T-helper 2 cell treated with Interferon-gamma antibody and Interleukin-4, amounts not matched to agents 5 μg/mL and 100 μg/mL, for 36 hours (primary cell): ENCODE measurements at regions not wholly inside any gene's neighbourhood (a gene's known extent, or its start where the extent isn't known, plus 50 kb on each side); places are given as distances from the start of the nearest gene placed in this dataset.

Source experiments
- DNase-seq: peaks from one replicate; pipeline ENCODE4 v3.0.0; 2021; ENCODE audit warnings: low spot score
- H3K27ac Mint-ChIP-seq: one replicate; pipeline ENCODE4 v1.8.0; 2021; ENCODE audit warnings: mild to moderate bottlenecking, mixed read lengths
- H3K27me3 Mint-ChIP-seq: one replicate; pipeline ENCODE4 v1.8.0; 2021; ENCODE audit warnings: low read depth, mixed read lengths
- H3K36me3 Mint-ChIP-seq: one replicate; pipeline ENCODE4 v1.8.0; 2021; ENCODE audit warnings: low read depth, mixed read lengths
- H3K4me1 Mint-ChIP-seq: one replicate; pipeline ENCODE4 v1.8.0; 2021; ENCODE audit warnings: low read depth, mixed read lengths
- H3K4me3 Mint-ChIP-seq: one replicate; pipeline ENCODE4 v1.8.0; 2022; ENCODE audit warnings: mild to moderate bottlenecking, moderate library complexity, mixed read lengths
- H3K9me3 Mint-ChIP-seq: one replicate; pipeline ENCODE4 v1.8.0; 2021; ENCODE audit warnings: mixed read lengths

DNA sequence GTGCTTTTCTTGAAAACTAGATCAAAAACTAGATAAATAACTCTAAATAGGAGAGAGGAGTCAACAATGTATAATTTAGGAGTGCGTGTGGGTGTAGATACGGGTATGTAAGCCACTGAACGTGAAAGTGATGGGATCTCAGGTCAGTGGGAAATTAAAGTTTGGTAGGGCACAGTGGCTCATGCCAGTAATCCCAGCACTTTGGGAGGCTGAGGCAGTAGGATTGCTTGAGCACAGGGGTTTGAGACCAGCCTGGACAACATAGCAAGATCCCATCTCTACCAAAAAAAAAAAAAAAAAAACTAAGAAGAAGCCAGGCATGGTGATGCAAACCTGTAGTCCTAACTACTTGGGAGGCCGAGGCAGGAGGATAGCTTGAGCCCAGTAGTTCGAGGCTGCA, 247.1 kb downstream of the ANAPC1 start:
- peaks cover 26% of the 10 kb centered on the region for H3K9me3 Mint-ChIP-seq
- H3K4me1 Mint-ChIP-seq = peaks cover 28% of the 10 kb centered on the region
- no peak overlapping the region for H3K27ac Mint-ChIP-seq
- H3K4me3 Mint-ChIP-seq = no peak overlapping the region
- no peak for DNase-seq
- H3K36me3 Mint-ChIP-seq = peaks cover 9% of the 10 kb centered on the region
- H3K27me3 Mint-ChIP-seq = peaks cover 47% of the 10 kb centered on the region

DNA sequence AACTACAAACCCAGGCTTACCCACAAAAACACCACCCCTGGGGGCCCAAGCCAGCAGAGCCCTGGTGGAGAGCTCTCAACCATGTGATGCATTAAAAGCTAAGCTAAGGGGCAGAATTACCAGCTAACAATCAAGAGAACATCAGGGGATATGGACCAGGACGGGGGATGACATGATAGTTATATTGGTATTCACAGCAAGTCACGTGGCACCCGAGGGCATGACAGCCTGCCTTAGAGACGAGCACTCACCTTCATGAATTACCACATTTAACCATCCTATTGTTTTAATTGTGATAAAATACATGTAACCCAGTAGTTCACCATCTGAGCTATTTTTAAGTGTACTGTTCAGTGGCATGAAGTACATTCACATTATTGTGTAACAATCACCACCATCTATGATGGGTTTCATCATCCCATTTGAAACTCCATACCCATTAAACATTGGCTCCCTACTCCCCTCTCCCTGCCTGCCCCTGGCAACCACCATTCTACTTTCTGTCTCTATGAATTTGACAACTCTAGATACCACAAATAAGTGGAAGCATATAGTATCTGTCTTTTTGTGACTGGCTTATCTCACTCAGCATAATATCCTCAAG, 245.6 kb downstream of the ANAPC1 start:
- DNase-seq = no peak
- peaks cover 26% of the 10 kb centered on the region for H3K9me3 Mint-ChIP-seq
- H3K4me1 Mint-ChIP-seq = peaks cover 17% of the 10 kb centered on the region
- H3K36me3 Mint-ChIP-seq = peaks cover 9% of the 10 kb centered on the region
- H3K4me3 Mint-ChIP-seq = no peak overlapping the region
- H3K27me3 Mint-ChIP-seq = peaks cover 47% of the 10 kb centered on the region
- H3K27ac Mint-ChIP-seq = no peak overlapping the region

DNA sequence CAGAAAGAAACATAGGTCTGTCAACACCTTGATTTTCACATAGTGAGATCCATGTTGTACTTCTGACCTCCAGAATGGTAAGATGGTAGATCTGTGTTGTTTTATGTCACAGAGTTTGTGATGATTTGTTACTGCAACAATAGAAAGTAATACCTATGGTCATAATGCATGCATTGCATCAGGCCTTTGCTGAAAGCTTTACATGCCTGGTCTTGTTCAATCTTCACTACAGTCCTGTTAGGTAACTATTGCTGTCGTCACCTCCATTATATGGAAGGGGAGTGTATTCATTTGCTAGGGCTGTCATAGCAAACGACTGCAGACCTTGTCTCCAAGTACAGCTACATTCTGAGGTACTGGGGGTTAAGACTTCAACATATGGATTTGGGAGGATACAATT, 243.5 kb downstream of the ANAPC1 start:
- H3K4me1 Mint-ChIP-seq = peaks cover 8% of the 10 kb centered on the region
- H3K4me3 Mint-ChIP-seq = no peak overlapping the region
- peaks cover 50% of the 10 kb centered on the region for H3K27me3 Mint-ChIP-seq
- H3K36me3 Mint-ChIP-seq = peaks cover 4% of the 10 kb centered on the region
- H3K27ac Mint-ChIP-seq = no peak overlapping the region
- no peak for DNase-seq
- peaks cover 26% of the 10 kb centered on the region for H3K9me3 Mint-ChIP-seq

DNA sequence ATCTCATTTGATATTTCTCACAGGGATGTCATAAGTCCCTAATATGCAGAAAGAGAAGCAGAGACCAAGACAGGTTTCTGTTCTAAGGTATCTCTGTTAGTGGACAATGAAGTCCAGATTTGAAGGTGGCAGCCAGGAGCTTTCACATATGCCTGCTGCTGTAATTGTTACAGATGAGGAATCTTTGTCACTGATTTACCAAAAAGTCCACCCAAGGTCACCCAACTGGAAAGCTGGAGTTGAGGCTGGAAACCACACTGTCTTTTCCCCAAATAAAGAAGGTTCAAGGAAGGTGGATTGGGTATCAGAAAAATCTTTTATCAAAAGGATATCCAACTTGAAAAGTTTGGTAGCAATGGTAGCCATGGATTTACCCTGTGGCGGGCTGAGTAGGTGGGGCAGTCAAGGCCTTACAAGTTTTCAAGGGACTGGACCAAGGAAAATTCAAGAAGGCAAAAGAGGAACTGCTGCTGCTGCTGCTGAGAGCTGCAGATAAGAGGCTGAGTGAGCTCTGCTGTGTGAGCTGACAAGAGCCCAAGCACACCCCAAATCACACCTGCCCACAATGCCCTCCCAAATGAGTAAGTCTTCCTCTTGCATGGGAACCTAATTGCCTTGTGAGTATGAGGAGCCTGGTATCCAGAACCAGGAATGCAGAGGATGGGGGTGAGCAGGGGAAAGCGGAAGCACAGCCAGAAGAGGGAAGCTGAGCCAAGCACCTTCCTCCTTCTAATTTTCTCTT, 241.2 kb downstream of the ANAPC1 start:
- H3K36me3 Mint-ChIP-seq = peaks cover 3% of the 10 kb centered on the region
- no peak overlapping the region for H3K4me3 Mint-ChIP-seq
- peaks cover 5% of the 10 kb centered on the region for H3K4me1 Mint-ChIP-seq
- no peak for DNase-seq
- peaks cover 49% of the 10 kb centered on the region for H3K27me3 Mint-ChIP-seq
- H3K9me3 Mint-ChIP-seq = peaks cover 24% of the 10 kb centered on the region
- H3K27ac Mint-ChIP-seq = no peak overlapping the region

DNA sequence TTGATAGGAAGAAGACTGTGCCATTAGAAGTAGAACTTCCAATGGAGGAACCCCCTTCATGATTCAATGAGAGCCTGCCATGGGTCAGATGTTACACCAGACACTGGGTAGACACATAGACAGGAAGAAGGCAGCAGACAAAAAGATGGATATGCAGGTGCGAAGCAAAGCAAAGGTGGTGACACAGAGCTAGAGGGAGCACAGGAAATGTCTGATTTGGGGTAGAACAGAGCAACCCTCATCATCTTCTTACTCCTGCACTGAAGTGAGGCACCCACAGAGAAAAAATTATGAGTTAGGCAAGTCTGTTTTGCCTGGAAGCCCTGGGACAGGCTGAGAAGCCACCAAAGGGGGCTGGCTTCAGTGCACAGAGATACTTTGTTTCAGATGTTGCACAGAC, 240.2 kb downstream of the ANAPC1 start:
- Mint-ChIP-seq H3K36me3 (peaks cover 1% of the 10 kb centered on the region), H3K4me1 (peaks cover 5% of the 10 kb centered on the region), H3K27me3 (peaks cover 46% of the 10 kb centered on the region), H3K27ac (no peak overlapping the region), H3K4me3 (no peak overlapping the region), H3K9me3 (peaks cover 19% of the 10 kb centered on the region)
- no peak for DNase-seq

DNA sequence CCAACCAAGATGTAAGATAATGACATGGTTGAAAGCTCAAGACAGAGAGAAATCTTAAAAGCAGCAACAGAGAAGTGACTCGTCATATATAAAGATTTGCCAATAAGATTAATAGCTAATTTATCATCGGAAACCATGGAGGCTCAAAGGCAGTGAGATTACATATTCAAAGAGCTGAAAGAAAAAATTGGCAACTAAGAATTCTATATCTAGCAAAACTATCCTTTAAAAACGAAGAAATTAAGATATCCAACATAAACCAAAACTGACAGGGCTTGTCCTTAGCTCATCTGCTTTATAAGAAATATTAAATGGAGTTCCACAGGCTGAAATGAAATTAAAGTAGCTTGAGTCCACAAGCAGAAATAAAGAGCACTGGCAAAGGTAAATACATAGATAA, 236.6 kb downstream of the ANAPC1 start:
- Mint-ChIP-seq H3K27ac (no peak overlapping the region), H3K36me3 (peaks cover 1% of the 10 kb centered on the region), H3K27me3 (peaks cover 45% of the 10 kb centered on the region), H3K9me3 (peaks cover 14% of the 10 kb centered on the region), H3K4me1 (peaks cover 2% of the 10 kb centered on the region), H3K4me3 (no peak overlapping the region)
- DNase-seq = no peak

DNA sequence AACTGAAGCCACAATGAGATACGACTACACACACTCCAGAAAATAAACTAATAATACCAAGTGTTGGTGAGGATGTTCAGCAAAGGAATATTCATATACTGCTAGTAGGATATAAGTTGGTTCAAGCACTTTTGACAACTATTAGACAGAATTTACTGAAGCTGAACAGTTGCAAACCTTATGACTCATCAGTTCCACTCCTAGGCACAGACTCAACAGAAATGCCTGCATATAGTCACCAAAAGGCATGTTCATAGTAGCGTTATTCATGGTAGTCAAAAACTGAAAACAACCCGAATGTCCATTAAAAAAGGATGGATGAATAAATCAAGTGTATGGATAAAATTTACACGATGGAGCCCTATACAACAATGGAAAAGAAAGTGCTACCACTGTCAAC, 232.0 kb downstream of the ANAPC1 start:
- no peak for DNase-seq
- Mint-ChIP-seq H3K27ac (no peak overlapping the region), H3K4me3 (no peak overlapping the region), H3K27me3 (peaks cover 60% of the 10 kb centered on the region), H3K36me3 (peaks cover 1% of the 10 kb centered on the region), H3K9me3 (peaks cover 7% of the 10 kb centered on the region), H3K4me1 (peaks cover 3% of the 10 kb centered on the region)

DNA sequence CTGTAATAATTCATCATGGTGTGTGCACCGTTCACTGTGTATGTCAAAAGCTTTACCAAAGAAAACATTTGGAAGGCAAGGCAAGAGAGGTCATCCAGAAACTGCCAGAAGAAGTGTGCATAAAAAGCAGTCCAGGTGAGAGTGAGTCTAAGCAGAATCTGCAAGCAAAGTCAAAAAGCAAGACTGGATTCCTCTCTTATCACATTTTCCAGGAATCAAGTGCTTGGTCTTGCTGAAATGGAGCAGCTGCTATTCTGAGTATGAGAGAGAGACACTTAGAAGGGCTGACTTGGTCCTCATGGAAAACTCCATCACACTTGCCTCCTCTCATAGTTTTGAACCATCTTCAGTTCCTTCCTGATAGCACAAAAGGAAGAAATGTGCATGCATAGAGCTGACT, 231.3 kb downstream of the ANAPC1 start:
- Mint-ChIP-seq H3K4me3 (no peak overlapping the region), H3K9me3 (peaks cover under 1% of the 10 kb centered on the region), H3K4me1 (peaks cover 3% of the 10 kb centered on the region), H3K27me3 (peaks cover 63% of the 10 kb centered on the region), H3K27ac (no peak overlapping the region), H3K36me3 (no peaks in the 10 kb centered on the region)
- no peak for DNase-seq

DNA sequence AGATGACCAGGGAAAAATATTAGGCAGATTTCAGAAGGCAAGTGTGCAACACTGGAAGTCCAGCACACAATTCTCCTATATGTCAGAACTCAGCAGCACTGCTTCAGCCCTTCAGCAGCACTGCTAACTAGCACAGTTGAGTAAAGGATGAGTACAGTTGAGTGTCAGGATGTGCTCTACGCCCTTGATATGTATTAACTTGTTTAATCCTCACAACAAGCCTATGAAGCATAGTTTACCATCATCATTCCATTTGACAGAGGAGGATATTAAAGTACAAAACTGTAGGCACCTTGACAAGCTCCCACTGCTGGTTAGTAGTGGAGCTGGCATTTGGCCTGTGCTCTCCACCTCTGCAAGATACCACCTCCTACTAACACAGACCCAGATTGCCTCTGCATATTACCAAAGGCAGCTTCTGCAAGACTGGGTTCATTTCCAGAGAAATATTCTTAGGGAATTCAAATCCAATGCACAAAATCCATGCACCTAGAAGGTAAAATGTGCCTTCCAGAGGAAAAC, 230.8 kb downstream of the ANAPC1 start:
- H3K4me3 Mint-ChIP-seq = no peak overlapping the region

DNA sequence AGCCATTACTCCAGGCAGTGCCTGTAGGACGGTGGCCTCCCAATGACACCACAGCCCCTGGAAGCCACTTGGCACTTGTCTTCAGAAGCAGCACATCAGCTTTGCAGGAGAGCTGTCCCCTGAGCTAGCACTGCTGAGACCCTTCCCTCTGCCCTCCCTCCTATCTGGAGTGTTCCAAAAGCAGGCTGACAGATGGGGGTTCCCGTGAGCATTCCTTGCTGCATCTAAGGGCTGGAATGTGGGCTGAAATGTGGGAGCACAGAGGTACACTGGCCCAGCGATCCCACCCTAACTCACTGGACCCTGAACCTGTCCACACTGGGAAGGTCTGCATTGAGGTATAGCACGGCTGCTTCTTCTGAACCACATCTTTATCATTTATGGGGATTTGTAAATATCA, 230.1 kb downstream of the ANAPC1 start:
- peaks cover 3% of the 10 kb centered on the region for H3K4me1 Mint-ChIP-seq
- H3K27me3 Mint-ChIP-seq = peaks cover 62% of the 10 kb centered on the region
- no peak overlapping the region for H3K27ac Mint-ChIP-seq
- H3K36me3 Mint-ChIP-seq = no peaks in the 10 kb centered on the region
- H3K9me3 Mint-ChIP-seq = no peaks in the 10 kb centered on the region
- DNase-seq = no peak
- H3K4me3 Mint-ChIP-seq = no peak overlapping the region

More for the DNA sequence above, 230.8 kb downstream of the ANAPC1 start:
- Mint-ChIP-seq H3K4me1 (peaks cover 3% of the 10 kb centered on the region), H3K9me3 (no peaks in the 10 kb centered on the region), H3K27me3 (peaks cover 64% of the 10 kb centered on the region), H3K27ac (no peak overlapping the region), H3K36me3 (no peaks in the 10 kb centered on the region)
- DNase-seq = no peak

DNA sequence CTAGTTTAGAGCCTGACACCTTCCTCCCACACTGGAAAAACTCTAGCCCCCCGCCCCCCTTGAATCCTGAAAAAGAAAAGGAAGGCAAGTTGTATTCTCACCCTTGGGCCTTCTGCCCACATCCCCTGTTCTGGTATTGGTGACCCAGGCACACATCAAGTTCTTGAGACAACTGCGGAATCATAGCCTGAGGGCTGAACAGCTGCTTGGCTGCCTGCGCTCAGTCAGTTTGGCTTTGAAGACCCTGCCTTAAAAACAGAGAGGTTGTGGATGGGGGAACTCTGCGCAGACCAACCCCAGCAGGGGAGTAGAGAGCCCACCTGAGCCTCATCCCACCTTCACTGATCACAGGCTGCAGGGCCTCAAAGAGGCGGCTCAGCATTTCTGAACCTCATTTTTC, 229.2 kb downstream of the ANAPC1 start:
- H3K9me3 Mint-ChIP-seq = no peaks in the 10 kb centered on the region

DNA sequence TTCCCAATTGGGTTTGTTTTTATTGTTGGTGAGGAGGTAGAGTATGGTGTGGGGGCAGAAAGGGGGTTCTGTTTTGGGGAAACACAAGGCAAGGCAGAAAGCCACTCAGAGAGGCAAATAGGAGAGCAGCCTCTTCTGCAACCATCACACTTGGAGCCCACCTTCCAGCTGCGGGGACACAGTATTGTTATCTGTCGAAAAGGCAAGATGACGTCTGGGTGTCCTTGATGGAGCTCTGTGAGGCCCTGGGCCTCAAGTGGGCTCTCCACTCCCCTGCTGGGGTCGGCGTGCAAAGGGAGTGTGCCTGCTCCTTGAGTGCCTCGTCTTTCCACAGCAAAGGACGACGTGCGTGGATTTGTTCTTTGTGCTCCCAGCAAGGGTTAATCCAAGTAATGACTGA, 227.6 kb downstream of the ANAPC1 start:
- Mint-ChIP-seq H3K27me3 (peaks cover 72% of the 10 kb centered on the region), H3K27ac (no peak overlapping the region), H3K4me3 (no peak overlapping the region), H3K4me1 (peaks cover 3% of the 10 kb centered on the region), H3K9me3 (no peaks in the 10 kb centered on the region), H3K36me3 (no peaks in the 10 kb centered on the region)
- no peak for DNase-seq

More for the DNA sequence above, 229.2 kb downstream of the ANAPC1 start:
- no peaks in the 10 kb centered on the region for H3K36me3 Mint-ChIP-seq
- H3K4me3 Mint-ChIP-seq = no peak overlapping the region
- peaks cover 69% of the 10 kb centered on the region for H3K27me3 Mint-ChIP-seq
- peaks cover 3% of the 10 kb centered on the region for H3K4me1 Mint-ChIP-seq
- H3K27ac Mint-ChIP-seq = no peak overlapping the region
- no peak for DNase-seq

DNA sequence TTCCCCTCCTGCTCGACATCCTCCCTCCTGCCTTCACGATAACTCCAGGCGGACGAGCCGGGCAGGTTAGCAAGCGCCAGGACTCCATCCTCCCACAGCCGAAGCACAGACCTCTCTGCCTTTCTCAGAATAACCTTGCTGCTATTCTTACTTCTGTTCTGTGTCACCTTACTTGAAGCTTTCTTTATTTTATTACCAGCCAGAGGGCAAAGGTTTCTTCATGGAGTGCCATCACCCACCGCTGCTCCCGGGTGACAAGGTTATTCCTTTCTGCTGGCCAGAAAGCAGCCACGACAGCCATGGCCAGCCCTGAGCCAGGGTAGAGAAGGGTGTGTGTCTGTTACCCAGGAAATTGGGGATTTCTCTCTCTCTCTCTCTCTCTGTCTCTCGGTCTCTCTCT, 227.1 kb downstream of the ANAPC1 start:
- Mint-ChIP-seq H3K36me3 (no peaks in the 10 kb centered on the region), H3K9me3 (no peaks in the 10 kb centered on the region), H3K4me1 (peaks cover 6% of the 10 kb centered on the region), H3K4me3 (no peak overlapping the region), H3K27ac (no peak overlapping the region), H3K27me3 (peaks cover 73% of the 10 kb centered on the region)
- DNase-seq = no peak

DNA sequence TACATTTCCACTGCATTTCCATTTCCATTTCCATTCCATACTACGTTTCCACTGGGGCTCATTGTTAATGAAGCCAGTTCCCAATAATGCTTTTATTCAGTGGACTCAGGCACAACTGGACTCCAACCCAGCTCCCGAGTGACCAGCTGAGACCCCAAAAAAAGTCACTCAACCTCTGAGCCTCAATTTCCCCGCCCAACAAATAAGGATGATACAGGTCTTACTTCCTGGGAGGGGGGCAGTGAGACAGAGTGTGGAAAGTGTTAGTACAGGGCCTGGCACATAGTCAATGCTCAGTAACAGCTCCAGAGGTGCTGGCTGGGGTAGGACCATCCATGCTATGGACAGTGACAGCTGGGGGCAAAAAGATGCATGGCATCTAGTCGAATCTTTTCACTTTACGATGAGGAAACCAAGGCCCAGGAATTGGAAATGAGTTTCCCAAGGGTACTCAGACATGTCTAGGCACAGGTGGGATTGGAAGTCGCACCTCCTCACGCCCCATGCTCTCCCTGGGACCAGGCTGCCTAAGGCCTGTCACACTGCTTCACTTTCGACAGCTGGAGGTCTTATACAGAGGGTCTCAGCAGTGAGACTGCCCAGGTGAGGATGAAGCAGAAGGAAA, 226.5 kb downstream of the ANAPC1 start:
- H3K36me3 Mint-ChIP-seq = no peaks in the 10 kb centered on the region
- H3K4me1 Mint-ChIP-seq = peaks cover 11% of the 10 kb centered on the region
- no peak for DNase-seq
- H3K4me3 Mint-ChIP-seq = no peak overlapping the region
- peaks cover 68% of the 10 kb centered on the region for H3K27me3 Mint-ChIP-seq
- no peak overlapping the region for H3K27ac Mint-ChIP-seq
- H3K9me3 Mint-ChIP-seq = no peaks in the 10 kb centered on the region
